Colonic mucosa (tissue), 4 donors: ENCODE measurements at regions not wholly inside any gene's neighbourhood (a gene's known extent, or its start where the extent isn't known, plus 50 kb on each side); places are given as distances from the start of the nearest gene placed in this dataset.

ENCODE experiments used
- DNase-seq: peaks from one replicate; pipeline ENCODE4 v3.0.0-alpha.2; 2020
- H3K27ac ChIP-seq: fragments of 200-600 bp; one replicate; pipeline ENCODE4 v1.8.0; 2021
- H3K27me3 ChIP-seq: fragments of 200-600 bp; one replicate; pipeline ENCODE4 v1.8.0; 2021
- H3K36me3 ChIP-seq: fragments of 200-600 bp; one replicate; pipeline ENCODE4 v1.8.0; 2021
- H3K4me1 ChIP-seq: fragments of 200-600 bp; one replicate; pipeline ENCODE4 v1.8.0; 2021; ENCODE audit warnings: mild to moderate bottlenecking
- H3K4me3 ChIP-seq: fragments of 200-600 bp; one replicate; pipeline ENCODE4 v1.8.0; 2021
- H3K9ac ChIP-seq, 2 donors: one replicate each; pipeline ENCODE4 v1.7.0; 2013; ENCODE audit warnings: control low read depth in 2 of 2, low read depth in 2 of 2, low read length in 2 of 2
- H3K9me3 ChIP-seq: fragments of 200-600 bp; one replicate; pipeline ENCODE4 v1.8.0; 2021
- CTCF ChIP-seq: fragments of 200-600 bp; IDR thresholded peaks from one replicate; pipeline ENCODE4 v1.8.0; 2022; ENCODE audit warnings: antibody characterized with exemption, mild to moderate bottlenecking
- intact Hi-C: fragments of 100-400 bp; cut with DNase I; formaldehyde crosslinking; loops from one replicate; pipeline ENCODE4 v1.14.1; 2022
- donor health status: healthy.
- donor health status: DM: no; HTN: no; CAD: no.
- donor health status: DM: no; HTN: no; CAD: no.

DNA sequence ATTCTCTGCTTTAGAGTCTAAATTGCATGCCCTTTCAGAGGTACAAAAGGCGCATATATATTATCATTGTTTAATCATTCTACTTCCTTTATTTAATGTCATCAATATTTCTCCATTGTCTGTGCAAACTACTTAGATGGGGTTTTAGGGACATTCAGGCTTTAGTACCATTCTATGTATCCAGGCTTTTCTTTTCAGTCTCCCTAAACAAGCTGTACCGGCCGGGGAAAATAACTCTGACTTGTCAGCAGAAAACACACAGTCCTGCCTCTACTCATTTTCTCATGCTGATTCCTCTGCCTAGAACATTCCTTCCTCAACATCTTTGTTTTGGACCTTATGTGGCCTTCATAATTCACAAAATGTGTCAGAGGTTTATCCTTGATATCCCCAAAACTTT, 392.1 kb upstream of the DAB2 start:
- no peak for TF ChIP-seq CTCF
- DNase-seq = no peak
- Histone ChIP-seq H3K27ac (no peak overlapping the region), H3K9me3 (no peaks in the 10 kb centered on the region), H3K36me3 (no peaks in the 10 kb centered on the region), H3K27me3 (no peaks in the 10 kb centered on the region), H3K4me3 (no peak overlapping the region), H3K4me1 (no peaks in the 10 kb centered on the region), H3K9ac (no peak overlapping the region)
- intact Hi-C loops = no loop called here

- H3K4me1 ChIP-seq = no peaks in the 10 kb centered on the region
- no peak overlapping the region for H3K4me3 ChIP-seq
- H3K36me3 ChIP-seq = no peaks in the 10 kb centered on the region
- no peak for TF ChIP-seq CTCF
- no peaks in the 10 kb centered on the region for H3K27me3 ChIP-seq
- no peak overlapping the region for H3K9ac ChIP-seq
- DNase-seq = no peak
- no peaks in the 10 kb centered on the region for H3K9me3 ChIP-seq
- no peak overlapping the region for H3K27ac ChIP-seq
- intact Hi-C loops = no loop called here
Observed at GRCh38 chr5:39816156-39816845, 391.5 kb upstream of the DAB2 start.

DNA sequence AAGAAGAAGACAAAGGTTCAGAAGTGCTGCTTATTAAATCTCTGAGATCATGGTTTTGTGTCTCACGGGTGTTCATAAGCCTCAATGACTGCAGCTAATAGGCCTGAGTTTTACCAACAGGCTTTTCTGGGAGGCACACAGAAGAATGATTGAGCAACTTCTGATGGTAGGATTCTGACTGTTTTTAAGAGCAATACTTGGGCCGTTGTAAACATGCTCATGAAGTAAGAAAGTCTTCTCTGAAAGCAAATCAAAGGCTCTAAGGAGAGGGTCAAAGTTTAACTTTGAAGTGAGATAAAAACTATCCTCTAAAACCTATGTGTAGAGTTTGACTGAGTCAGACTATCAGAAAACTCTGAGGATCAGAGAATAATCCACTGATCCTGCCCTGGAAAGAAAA, 390.9 kb upstream of the DAB2 start:
- no peak for DNase-seq
- Histone ChIP-seq H3K36me3 (no peaks in the 10 kb centered on the region), H3K9ac (no peak overlapping the region), H3K27me3 (no peaks in the 10 kb centered on the region), H3K27ac (no peak overlapping the region), H3K4me1 (no peaks in the 10 kb centered on the region), H3K9me3 (no peaks in the 10 kb centered on the region), H3K4me3 (no peak overlapping the region)
- no peak for TF ChIP-seq CTCF
- intact Hi-C loops = no loop called here

DNA sequence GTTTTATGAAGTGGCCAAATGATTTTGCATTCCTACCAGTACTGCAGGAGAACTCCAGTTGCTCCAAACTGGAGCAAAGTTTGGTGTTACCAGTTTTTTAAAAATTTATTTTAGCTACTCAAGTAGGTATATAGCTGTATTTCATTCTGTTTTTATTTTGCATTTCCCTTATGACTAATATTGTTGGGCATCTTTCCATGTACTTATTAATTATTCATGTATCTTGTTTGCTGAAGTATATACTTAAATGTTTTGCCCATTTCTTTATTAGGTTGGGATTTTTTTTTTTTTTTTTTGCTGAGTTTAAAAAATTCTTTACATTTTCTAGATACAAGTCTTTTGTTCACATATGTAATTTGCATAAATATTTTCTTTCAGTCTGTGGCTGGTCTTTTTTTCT, 386.6 kb upstream of the DAB2 start:
- H3K4me3 ChIP-seq = no peak overlapping the region
- H3K4me1 ChIP-seq = no peaks in the 10 kb centered on the region
- no peak overlapping the region for H3K9ac ChIP-seq
- DNase-seq = no peak
- intact Hi-C loops = no loop called here
- H3K27ac ChIP-seq = no peak overlapping the region
- no peaks in the 10 kb centered on the region for H3K36me3 ChIP-seq
- no peaks in the 10 kb centered on the region for H3K9me3 ChIP-seq
- no peaks in the 10 kb centered on the region for H3K27me3 ChIP-seq
- no peak for TF ChIP-seq CTCF

DNA sequence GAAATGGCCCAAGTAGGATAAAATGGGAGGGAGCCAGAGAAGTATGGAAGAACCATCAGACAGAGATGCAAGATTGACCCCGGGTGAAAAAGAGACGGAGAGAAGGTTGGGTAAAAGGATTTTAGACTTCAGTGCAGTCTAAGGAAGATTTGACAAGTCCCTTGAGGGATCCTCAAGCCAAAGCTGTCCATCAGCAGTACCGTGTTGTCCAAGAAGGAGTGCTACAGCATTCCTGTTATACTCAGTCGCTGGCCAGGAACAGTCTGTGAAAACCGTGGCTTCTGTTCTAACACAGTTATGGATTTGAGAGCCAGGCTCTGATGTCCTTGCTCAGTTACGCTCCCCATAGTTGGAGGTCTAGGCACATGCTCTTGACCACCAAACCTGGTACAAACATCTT, 383.9 kb upstream of the DAB2 start:
- Histone ChIP-seq H3K4me1 (no peaks in the 10 kb centered on the region), H3K9ac (no peak overlapping the region), H3K36me3 (no peaks in the 10 kb centered on the region), H3K27me3 (no peaks in the 10 kb centered on the region), H3K4me3 (no peak overlapping the region), H3K27ac (no peak overlapping the region), H3K9me3 (no peaks in the 10 kb centered on the region)
- intact Hi-C loops = no loop called here
- no peak for DNase-seq
- TF ChIP-seq CTCF = no peak
